H9 (cell line): ENCODE measurements at regions not wholly inside any gene's neighbourhood (a gene's known extent, or its start where the extent isn't known, plus 50 kb on each side); places are given as distances from the start of the nearest gene placed in this dataset.

Source experiments
- DNase-seq: peaks from one replicate; pipeline ENCODE4 v3.0.0-alpha.2; 2017
- H2AFZ ChIP-seq: one replicate; pipeline ENCODE4 v1.6.1; 2013; ENCODE audit warnings: mild to moderate bottlenecking, low read length, control low read depth, moderate library complexity
- H2AK5ac ChIP-seq: 2 replicates; pipeline ENCODE4 v1.6.1; 2013; ENCODE audit warnings: low read length, control low read depth, mixed read lengths; ENCODE audit not compliant: insufficient read length
- H2BK120ac ChIP-seq: one replicate; pipeline ENCODE4 v1.6.1; 2013; ENCODE audit warnings: low read depth, mild to moderate bottlenecking, low read length, control low read depth, inconsistent platforms; ENCODE audit not compliant: poor library complexity, severe bottlenecking
- H2BK12ac ChIP-seq: 2 replicates; pipeline ENCODE4 v1.6.1; 2013; ENCODE audit warnings: low read length, control low read depth, mixed read lengths, low read depth; ENCODE audit not compliant: insufficient read length
- H2BK15ac ChIP-seq: 2 replicates; pipeline ENCODE4 v1.6.1; 2013; ENCODE audit warnings: low read depth, low read length, control low read depth
- H2BK20ac ChIP-seq: one replicate; pipeline ENCODE4 v1.6.1; 2013; ENCODE audit warnings: low read depth, mild to moderate bottlenecking, low read length, control low read depth, inconsistent platforms; ENCODE audit not compliant: poor library complexity, severe bottlenecking
- H2BK5ac ChIP-seq: 2 replicates; pipeline ENCODE4 v1.6.1; 2013; ENCODE audit warnings: low read length, control low read depth, mixed read lengths; ENCODE audit not compliant: insufficient read length
- H3K14ac ChIP-seq: 2 replicates; pipeline ENCODE4 v1.6.1; 2013; ENCODE audit warnings: low read length, control low read depth; ENCODE audit not compliant: insufficient read depth
- H3K18ac ChIP-seq: 2 replicates; pipeline ENCODE4 v1.6.1; 2013; ENCODE audit warnings: low read depth, mild to moderate bottlenecking, mixed read lengths, low read length, control low read depth; ENCODE audit not compliant: insufficient read length
- H3K23ac ChIP-seq: 2 replicates; pipeline ENCODE4 v1.6.1; 2013; ENCODE audit warnings: low read length, control low read depth, mixed read lengths, low read depth; ENCODE audit not compliant: insufficient read length
- H3K23me2 ChIP-seq: 2 replicates; pipeline ENCODE4 v1.6.1; 2013; ENCODE audit warnings: low read depth, mild to moderate bottlenecking, mixed read lengths, low read length, control low read depth; ENCODE audit not compliant: insufficient read length, poor library complexity, severe bottlenecking
- H3K27ac ChIP-seq: 2 replicates; pipeline ENCODE4 v1.5.1; 2013; ENCODE audit warnings: low read length, control low read depth, mixed read lengths, low read depth; ENCODE audit not compliant: insufficient read length
- H3K27me3 ChIP-seq: 2 replicates; pipeline ENCODE4 v1.6.1; 2013; ENCODE audit warnings: low read length, control low read depth, inconsistent platforms; ENCODE audit not compliant: insufficient read depth
- H3K4ac ChIP-seq: 2 replicates; pipeline ENCODE4 v1.6.1; 2013; ENCODE audit warnings: low read depth, mild to moderate bottlenecking, control low read depth, inconsistent platforms, low read length, moderate library complexity
- H3K4me1 ChIP-seq: 2 replicates; pipeline ENCODE4 v1.6.1; 2013; ENCODE audit warnings: low read length, control low read depth, inconsistent platforms; ENCODE audit not compliant: insufficient read depth
- H3K4me2 ChIP-seq: 2 replicates; pipeline ENCODE4 v1.6.1; 2013; ENCODE audit warnings: low read length, control low read depth, mixed read lengths; ENCODE audit not compliant: insufficient read length, insufficient read depth
- H3K56ac ChIP-seq: 2 replicates; pipeline ENCODE4 v1.6.1; 2013; ENCODE audit warnings: low read depth, mild to moderate bottlenecking, mixed read lengths, low read length, control low read depth; ENCODE audit not compliant: insufficient read length
- H3K79me1 ChIP-seq: 2 replicates; pipeline ENCODE4 v1.6.1; 2013; ENCODE audit warnings: low read depth, mild to moderate bottlenecking, moderate library complexity, low read length, control low read depth, inconsistent platforms; ENCODE audit not compliant: insufficient read depth, poor library complexity, severe bottlenecking
- H3K79me2 ChIP-seq: 2 replicates; pipeline ENCODE4 v1.6.1; 2013; ENCODE audit warnings: low read length, control low read depth, inconsistent platforms; ENCODE audit not compliant: insufficient read depth
- H3K9ac ChIP-seq: 2 replicates; pipeline ENCODE4 v1.6.1; 2013; ENCODE audit warnings: low read length, control low read depth, mixed read lengths; ENCODE audit not compliant: insufficient read length; ENCODE audit errors: extremely low read depth
- H3K9me3 ChIP-seq: one replicate; pipeline ENCODE4 v1.6.1; 2013; ENCODE audit warnings: low read depth, low read length, inconsistent platforms; ENCODE audit not compliant: control insufficient read depth
- H3T11ph ChIP-seq: one replicate; pipeline ENCODE4 v1.6.1; 2013; ENCODE audit warnings: mild to moderate bottlenecking, low read length, control low read depth, inconsistent platforms
- H4K20me1 ChIP-seq: one replicate; pipeline ENCODE4 v1.6.1; 2013; ENCODE audit not compliant: control insufficient read depth, insufficient read length, insufficient read depth
- H4K5ac ChIP-seq: 2 replicates; pipeline ENCODE4 v1.6.1; 2013; ENCODE audit warnings: low read depth, mild to moderate bottlenecking, mixed read lengths, low read length, control low read depth; ENCODE audit not compliant: insufficient read length
- H4K8ac ChIP-seq: replicated peaks from 2 replicates; pipeline ENCODE4 v1.6.1; 2013; ENCODE audit warnings: low read length, control low read depth, mixed read lengths, low read depth; ENCODE audit not compliant: insufficient read length
- H4K91ac ChIP-seq: 2 replicates; pipeline ENCODE4 v1.6.1; 2013; ENCODE audit warnings: low read depth, mild to moderate bottlenecking, moderate library complexity, mixed read lengths, low read length, control low read depth; ENCODE audit not compliant: insufficient read length
- H3K27ac Mint-ChIP-seq, 3 experiments: 2 replicates in 2 of 3; 3 replicates in 1 of 3; pipeline ENCODE4 v1.8.0; 2020 to 2021; ENCODE audit warnings: mixed read lengths in 3 of 3, mild to moderate bottlenecking in 1 of 3, moderate library complexity in 1 of 3
- H3K27me3 Mint-ChIP-seq: 2 replicates; pipeline ENCODE4 v1.8.0; 2021; ENCODE audit warnings: low read depth, mild to moderate bottlenecking, moderate library complexity, mixed read lengths
- H3K36me3 Mint-ChIP-seq, 3 experiments: 2 replicates in 2 of 3; 3 replicates in 1 of 3; pipeline ENCODE4 v1.8.0; 2020 to 2021; ENCODE audit warnings: low read depth in 3 of 3, mixed read lengths in 3 of 3; ENCODE audit not compliant: insufficient read depth in 1 of 3
- H3K4me1 Mint-ChIP-seq, 2 experiments: 2 replicates each; pipeline ENCODE4 v1.8.0; 2020; ENCODE audit warnings: mixed read lengths in 2 of 2
- H3K4me3 Mint-ChIP-seq, 2 experiments: 2 replicates in 1 of 2; 3 replicates in 1 of 2; pipeline ENCODE4 v1.8.0; 2020 to 2021; ENCODE audit warnings: mild to moderate bottlenecking in 2 of 2, mixed read lengths in 2 of 2, moderate library complexity in 1 of 2
- H3K9me3 Mint-ChIP-seq, 2 experiments: 2 replicates in 1 of 2; 3 replicates in 1 of 2; pipeline ENCODE4 v1.8.0; 2020; ENCODE audit warnings: mild to moderate bottlenecking in 2 of 2, mixed read lengths in 2 of 2, moderate library complexity in 1 of 2
- WGBS: extraction: QIAGEN DNeasy Blood & Tissue Kit; methylation state at CpG from one replicate; pipeline ENCODE4 v1.1.7; 2013; ENCODE audit warnings: missing lambda C conversion rate, low lambda C conversion rate, mixed read lengths; ENCODE audit not compliant: insufficient read length; ENCODE audit errors: extremely low coverage; 5-methylcytosine and 5-hydroxymethylcytosine counted together
- TF ChIP-seq, protein P1 (sequence below): fragments of 200-600 bp; sonication (generic); conservative IDR thresholded peaks from 3 replicates; pipeline ENCODE4 v1.8.0; 2021; ENCODE audit warnings: antibody characterized with exemption, mild to moderate bottlenecking

DNA sequence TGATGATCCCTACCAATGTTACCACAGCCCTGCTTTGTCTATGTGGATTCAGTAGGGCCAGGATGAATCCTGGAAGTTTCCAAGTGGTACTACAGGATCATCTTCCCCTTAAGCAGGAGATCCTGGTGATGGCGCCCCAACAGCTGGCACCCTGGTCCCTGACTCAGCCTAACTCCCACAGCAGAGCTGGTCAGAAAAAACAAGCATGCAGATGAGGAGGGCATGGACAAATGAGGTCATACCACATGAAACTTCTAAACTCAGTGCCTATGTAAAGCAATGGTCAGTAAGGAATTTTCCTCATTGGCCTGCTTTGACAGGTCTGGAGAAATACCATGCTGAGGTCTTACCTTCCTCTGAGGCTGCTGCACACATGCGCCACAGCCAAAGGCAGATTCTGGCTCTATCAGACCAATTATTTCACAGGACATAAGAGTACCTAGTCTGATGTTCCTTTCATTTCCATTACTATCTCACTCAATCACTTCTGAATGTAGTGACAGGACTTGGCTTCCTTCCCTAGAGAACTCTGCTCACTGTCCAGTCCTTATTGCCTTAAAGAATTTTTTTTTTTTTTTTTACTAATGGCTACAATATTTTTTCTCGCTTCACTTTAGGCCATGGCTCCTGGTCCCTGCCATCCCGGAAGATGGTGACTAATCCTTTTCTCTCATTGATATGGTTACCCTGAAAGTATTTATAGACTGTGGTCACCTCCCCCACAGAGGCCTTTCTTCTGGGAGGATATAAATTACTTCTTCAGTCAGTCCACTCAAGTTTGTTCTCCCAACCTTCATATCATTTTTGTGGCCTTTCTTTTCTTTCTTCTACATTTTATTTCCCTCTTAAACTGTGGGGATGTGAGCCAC lies 525.2 kb upstream of the PSMD7 start:
- Mint-ChIP-seq H3K4me3 (no peak overlapping the region), H3K36me3 (peaks cover 4 to 9% (median 4%) of the 10 kb centered on the region in 3 experiments; a peak in 5 of 7 replicates), H3K27me3 (no peaks in the 10 kb centered on the region), H3K9me3 (peaks cover 4 to 9% of the 10 kb centered on the region in 2 experiments; a peak in 4 of 5 replicates), H3K4me1 (peaks cover 5 to 7% of the 10 kb centered on the region in 2 experiments), H3K27ac (no peak overlapping the region)
- Histone ChIP-seq H3K27ac (no peak overlapping the region), H3K4me1 (no peaks in the 10 kb centered on the region), H3K9me3 (no peaks in the 10 kb centered on the region), H2BK12ac (no peak overlapping the region), H2BK5ac (no peak overlapping the region), H4K8ac (no peak overlapping the region), H3K4ac (no peak overlapping the region), H2BK120ac (no peak overlapping the region), H2BK20ac (no peak overlapping the region), H3K23ac (no peak overlapping the region), H3K9ac (no peak overlapping the region), H4K20me1 (no peaks in the 10 kb centered on the region), H3K27me3 (no peaks in the 10 kb centered on the region), H4K5ac (no peak overlapping the region), H3T11ph (no peak overlapping the region), H2AFZ (no peak overlapping the region), H3K18ac (no peak overlapping the region), H3K4me2 (no peak overlapping the region), H2AK5ac (no peak overlapping the region), H3K79me1 (no peaks in the 10 kb centered on the region), H3K14ac (no peak overlapping the region), H3K79me2 (no peaks in the 10 kb centered on the region), H3K23me2 (no peaks in the 10 kb centered on the region), H4K91ac (no peak overlapping the region), H3K56ac (no peak overlapping the region), H2BK15ac (no peak overlapping the region)
- DNase-seq: no peak
- no CpG with 5 or more reads among the region's 4 CpGs for WGBS
- TF ChIP-seq, protein P1, sequence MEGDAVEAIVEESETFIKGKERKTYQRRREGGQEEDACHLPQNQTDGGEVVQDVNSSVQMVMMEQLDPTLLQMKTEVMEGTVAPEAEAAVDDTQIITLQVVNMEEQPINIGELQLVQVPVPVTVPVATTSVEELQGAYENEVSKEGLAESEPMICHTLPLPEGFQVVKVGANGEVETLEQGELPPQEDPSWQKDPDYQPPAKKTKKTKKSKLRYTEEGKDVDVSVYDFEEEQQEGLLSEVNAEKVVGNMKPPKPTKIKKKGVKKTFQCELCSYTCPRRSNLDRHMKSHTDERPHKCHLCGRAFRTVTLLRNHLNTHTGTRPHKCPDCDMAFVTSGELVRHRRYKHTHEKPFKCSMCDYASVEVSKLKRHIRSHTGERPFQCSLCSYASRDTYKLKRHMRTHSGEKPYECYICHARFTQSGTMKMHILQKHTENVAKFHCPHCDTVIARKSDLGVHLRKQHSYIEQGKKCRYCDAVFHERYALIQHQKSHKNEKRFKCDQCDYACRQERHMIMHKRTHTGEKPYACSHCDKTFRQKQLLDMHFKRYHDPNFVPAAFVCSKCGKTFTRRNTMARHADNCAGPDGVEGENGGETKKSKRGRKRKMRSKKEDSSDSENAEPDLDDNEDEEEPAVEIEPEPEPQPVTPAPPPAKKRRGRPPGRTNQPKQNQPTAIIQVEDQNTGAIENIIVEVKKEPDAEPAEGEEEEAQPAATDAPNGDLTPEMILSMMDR: no peak
